ELF-1 (cell line): ENCODE measurements at regions not wholly inside any gene's neighbourhood (a gene's known extent, or its start where the extent isn't known, plus 50 kb on each side); places are given as distances from the start of the nearest gene placed in this dataset.

Source experiments
- DNase-seq: peaks from one replicate; pipeline ENCODE4 v3.0.0-alpha.2; 2016; ENCODE audit warnings: low read depth, low spot score

DNA sequence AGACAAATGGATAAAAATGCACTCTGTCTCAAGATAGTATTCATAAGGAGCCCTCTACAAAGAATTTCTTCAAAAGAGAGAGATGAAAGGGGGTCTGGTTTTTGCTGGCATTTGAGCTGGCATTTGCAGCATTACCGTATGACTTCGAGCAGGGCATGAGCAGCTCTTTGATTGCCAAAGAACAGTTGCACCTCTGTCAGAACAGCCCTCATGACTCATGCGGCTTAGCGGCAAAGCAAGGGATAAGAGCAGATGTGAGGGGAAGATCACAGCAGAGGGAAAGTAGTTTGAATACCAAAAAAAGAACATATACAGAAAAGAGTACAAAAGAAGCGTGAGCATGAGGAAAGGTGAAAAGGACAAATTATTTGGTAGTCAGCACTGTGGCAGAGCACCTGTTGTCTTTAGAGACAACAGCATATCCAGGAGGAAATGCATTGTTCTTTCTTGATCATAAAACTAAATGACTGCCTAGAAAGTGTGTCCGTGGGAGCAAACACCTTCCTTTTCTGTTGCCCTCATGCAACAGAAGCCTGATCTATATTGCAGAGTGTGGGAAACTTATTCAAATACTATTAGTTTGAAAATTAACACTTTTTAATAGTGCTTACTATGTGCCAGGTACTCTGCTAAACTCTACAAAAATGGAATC lies 80.5 kb upstream of the SLC24A5 start:
- DNase-seq = peak; percentile 22

DNA sequence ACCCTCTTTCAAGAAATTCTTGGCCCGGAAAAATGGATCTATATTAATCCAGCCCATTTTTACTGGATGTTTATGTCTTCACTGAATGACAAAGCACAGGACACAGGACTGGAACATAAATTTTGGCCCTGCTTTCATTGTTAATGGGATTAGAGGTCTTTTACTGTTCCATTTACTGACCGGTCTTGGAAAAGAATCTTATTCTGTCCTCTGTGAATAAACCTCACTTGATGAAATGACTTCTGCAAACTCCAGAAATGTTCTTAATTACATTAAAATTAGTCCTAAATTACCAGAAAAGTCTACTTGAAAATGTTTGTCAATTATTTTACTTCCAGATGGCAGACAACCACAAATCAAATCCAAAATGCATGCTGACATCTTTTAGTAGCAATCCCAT lies 79.3 kb upstream of the SLC24A5 start:
- no peak for DNase-seq

DNA sequence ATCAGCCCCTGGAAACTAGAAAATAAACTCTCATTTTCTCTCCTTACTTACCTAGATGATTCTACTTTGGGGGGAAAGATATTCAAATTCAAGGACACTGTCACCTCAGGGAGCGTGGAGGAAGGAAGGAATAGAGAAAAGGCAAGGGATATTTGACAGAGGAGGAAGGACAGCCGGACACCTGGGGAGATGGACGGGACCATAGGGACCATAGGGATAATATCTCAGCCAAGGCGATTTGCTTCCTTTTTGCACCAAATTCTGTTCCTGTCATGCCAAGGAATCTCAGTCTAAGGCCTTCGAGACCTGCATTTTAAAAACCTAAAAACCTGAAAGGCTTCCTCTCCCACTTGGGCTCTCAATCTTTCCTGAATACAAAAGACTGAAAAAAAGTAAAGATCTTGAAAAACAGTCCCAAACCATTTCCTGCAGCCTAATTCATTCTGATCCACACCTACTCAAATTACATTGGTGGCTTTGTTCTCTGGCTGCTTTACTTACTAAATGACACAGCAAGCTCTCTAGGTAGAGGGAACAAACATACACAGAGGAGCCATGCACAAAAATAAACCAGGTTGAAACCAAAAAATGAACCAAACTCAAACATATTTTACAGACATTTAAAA lies 73.9 kb upstream of the SLC24A5 start:
- DNase-seq = peak; percentile 30

DNA sequence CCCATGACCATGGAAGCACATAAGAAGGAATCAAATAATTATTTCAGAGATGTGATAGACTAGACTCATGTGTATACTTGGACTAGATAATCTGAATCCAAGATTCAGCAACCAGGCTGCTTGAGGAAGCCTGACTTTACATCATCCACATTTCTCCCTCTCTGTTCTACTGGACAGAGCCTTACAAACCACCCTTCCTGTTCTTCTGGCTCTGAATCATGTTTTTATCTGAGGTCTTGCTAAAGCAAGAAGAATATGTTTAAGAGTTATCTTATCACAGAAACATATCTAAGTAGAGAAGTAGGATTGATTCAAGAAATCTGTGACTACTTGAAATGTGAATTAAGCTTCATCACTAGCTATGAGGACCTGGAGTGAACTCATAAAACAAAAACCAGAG lies 71.1 kb upstream of the SLC24A5 start:
- no peak for DNase-seq

DNA sequence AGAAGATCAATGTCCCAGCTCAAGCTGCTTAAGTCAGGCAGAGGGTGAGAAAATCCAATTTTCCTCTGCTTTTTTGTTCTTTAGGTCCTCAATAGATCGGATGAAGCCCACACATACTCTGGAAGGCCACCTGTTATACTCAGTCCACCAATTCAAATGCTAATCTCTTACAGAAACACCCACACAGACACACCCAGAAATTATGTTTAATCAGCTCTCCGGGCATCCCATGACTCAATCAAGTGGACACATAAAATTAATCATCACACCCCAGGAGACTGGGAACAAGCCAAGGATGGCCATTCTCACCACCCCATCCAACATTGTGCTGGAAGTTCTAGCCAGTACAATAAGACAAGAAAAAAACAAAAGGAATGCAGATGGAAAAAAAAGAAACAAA lies 67.8 kb upstream of the SLC24A5 start:
- no peak for DNase-seq

DNA sequence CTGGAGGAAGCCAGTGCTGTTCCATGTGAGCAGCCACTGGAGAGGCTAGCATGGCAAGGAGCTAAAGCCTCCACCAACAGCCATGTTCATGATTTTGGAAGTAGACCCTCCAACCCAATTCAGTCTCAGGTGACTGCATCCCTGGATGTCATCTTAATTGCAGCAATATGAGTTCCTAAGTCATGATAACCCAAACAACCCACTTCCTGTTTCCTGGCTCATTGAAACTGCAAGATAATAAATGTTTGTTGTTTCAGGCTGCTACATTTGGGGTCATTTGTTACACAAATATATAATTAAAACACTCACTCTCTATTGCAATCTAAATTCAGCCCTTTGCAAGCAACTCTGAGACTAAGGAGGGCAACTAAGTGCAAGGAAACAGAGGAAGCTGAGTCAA lies 62.4 kb upstream of the SLC24A5 start:
- DNase-seq = no peak

DNA sequence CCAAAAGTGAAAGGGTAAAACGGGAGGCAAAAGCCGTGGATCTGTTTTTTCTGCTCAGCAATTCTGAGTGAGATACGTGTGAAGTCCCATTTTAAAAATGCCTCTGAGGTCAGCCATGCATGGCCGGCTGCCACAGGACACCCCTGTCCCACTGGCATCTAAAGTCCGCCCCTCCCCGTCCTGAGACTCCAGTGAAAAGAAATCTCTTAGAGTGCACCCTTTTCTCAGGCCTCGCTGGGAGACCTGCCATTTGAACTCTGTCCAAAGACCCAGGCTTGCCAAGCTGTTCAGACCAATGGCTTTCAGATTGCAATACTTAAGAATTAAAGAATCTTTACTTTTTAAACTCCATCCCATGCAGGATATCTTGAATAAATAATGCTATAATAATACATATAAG lies 61.0 kb upstream of the SLC24A5 start:
- no peak for DNase-seq

DNA sequence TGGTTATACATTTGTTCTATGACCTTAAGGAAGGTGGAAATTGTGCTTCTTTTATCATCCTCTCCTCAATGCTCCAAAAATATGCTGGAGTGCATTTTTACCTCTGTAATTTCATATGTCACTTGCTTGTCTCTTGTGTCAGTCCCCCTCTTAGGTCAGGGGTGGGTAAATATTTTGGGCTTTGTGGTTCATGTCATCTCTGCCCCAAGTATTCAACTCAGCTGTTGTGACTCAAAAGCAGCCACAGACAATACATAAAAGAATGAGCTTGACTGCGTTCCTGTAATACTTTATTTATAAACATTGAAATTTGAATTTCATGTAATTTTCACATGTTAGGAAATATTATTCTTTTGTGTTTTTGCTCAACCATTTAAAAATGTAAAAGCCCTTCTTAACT lies 60.4 kb upstream of the SLC24A5 start:
- DNase-seq = no peak

DNA sequence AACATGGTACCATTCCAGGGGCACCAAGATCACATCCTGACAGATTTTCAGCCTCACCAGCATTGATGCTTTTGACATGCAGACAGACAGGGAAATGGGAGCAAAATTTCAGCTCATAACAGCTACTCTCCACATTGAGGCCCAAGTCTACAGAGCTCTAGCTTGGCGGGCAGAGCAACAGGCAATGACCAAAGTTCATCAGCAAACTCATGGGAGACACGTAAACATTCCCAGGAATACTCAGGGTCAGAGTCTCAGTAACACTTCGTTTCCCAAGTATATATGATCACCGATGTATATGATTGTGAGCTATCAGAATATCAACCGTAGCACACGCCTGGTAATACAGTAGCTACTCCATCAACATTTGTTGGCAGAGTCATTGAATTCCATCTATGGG lies 59.2 kb upstream of the SLC24A5 start:
- no peak for DNase-seq

DNA sequence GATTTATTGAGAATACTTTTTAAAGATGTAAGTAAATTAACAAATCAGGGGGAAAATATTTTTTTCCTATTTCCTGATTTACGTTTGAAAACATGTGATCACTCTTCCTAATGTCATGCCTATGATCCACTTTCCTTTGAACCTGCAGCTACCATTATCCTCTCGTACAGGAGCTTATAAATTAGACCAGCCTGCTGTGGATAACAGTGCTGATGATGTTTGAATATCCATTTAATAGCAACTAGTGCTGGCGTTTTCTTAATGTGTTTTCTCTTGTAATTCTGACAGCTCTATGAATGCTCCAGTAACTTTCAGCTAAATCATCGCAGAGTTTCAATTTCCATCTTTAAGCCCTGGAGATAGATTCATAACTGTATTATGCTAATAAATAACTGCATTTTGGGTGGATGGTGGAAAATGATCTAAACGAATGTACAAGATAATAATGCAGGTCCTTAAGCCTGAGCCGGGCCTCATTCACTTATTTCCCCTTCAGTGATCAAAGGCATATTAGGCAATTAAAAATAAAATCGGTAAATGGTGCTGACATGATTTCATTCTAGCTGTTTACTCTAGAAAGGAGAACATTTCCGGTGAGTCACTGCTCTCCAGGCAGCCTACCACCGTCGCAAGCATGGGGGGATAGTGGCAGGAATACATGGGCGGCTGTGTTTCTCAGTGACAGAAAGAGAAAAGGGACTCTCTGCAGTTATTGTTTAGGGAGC lies 58.5 kb upstream of the SLC24A5 start:
- no peak for DNase-seq

DNA sequence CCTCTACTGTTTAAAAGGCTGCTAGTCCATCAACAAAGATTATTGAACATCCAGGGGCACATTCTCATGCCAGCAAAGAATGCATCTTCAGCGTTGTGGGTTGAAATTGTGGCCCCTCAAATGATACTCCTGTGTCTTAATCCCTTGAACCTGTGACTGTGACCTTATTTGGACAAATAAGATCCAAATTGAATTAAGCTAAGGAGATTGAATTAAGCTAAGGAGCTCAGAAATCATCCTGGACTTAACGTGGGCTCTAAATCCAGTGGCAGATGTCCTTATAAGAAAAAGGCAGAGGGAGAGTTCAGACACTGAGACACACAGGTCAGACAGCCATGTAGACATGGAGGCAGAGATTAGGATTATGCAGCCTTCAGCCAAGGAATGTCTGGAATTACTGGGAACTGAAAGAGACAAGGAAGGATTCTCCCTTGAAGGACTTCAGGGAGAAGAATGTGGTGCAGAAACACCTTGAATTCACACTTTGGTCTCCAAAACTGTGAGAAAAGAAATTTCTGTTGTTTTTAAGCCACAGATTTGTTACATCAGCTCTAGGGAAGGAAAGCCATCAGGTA lies 57.3 kb upstream of the SLC24A5 start:
- DNase-seq = no peak

DNA sequence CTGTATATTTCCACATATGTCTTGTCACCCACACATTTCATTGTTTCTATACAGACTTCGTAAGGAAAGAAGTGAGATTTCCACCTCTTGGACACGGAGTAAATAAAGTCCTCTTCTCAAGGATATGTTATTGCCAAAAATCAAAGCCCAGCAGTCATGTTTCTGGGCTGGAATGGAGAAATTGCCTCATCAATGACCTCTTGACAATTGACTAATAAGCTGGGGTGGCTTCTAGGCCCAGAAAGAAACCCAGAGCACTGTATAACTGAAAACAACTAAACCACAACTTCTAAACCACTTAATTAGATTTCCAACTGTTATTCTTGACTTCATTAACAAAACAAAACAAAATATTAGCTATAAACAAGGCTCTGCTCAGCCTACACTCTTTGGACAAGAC lies 56.4 kb upstream of the SLC24A5 start:
- DNase-seq = no peak

DNA sequence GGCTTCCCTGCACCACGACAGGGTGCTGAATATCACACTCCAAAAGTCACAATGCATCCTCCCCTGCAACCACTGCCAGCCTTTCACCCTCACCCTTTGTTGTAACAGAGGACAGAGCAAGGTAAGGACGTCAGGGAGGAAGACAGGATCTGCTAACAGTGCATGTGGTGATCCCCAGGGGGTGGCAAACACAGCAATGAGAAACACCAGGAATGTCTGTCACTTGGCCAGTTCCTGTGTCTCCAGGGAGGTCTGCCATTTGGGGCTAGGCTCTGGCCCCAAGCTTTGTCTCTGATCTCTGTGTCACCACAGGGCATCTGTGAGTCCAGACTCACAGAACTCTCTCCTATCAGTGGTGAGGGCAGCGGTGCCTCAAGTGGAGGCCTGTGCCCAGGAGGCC lies 54.3 kb upstream of the SLC24A5 start:
- DNase-seq = no peak
